HepG2 (cell line): ENCODE measurements at regions not wholly inside any gene's neighbourhood (a gene's known extent, or its start where the extent isn't known, plus 50 kb on each side); places are given as distances from the start of the nearest gene placed in this dataset.

Experiments
- AGO2 ChIP-seq: fragments of 200-400 bp; formaldehyde crosslinking; optimal IDR thresholded peaks from 2 replicates; pipeline ENCODE3; 2017; ENCODE audit warnings: mild to moderate bottlenecking, low read depth, low read length, moderate library complexity
- EP300 ChIP-seq, 3 experiments: sonication (generic) in 1 of 3; formaldehyde crosslinking in 1 of 3; IDR thresholded peaks; 2 replicates each; pipeline versions ENCODE4 v1.5.1 to v1.6.1; 2011 to 2020; ENCODE audit warnings: low read depth in 2 of 3, low read length in 2 of 3, borderline replicate concordance in 1 of 3, improper control_type of control experiment in 1 of 3, mild to moderate bottlenecking in 1 of 3, missing genetic modification reagents in 1 of 3, moderate library complexity in 1 of 3
- HBP1 ChIP-seq: IDR thresholded peaks from 2 replicates; pipeline ENCODE4 v1.6.1; 2016; ENCODE audit warnings: low read depth, control low read depth
- HNF4A ChIP-seq: sonication (generic); formaldehyde crosslinking; IDR thresholded peaks from 2 replicates; pipeline ENCODE4 v1.4.0; 2020; ENCODE audit warnings: missing genetic modification reagents
- HNRNPK ChIP-seq: fragments of 200-400 bp; formaldehyde crosslinking; IDR thresholded peaks from 2 replicates; pipeline ENCODE4 v1.6.1; 2018; ENCODE audit warnings: low read length, low read depth, moderate library complexity, mild to moderate bottlenecking; ENCODE audit not compliant: poor library complexity, severe bottlenecking
- NFYC ChIP-seq: IDR thresholded peaks from 2 replicates; pipeline ENCODE4 v1.6.1; 2016; ENCODE audit warnings: missing genetic modification reagents, missing compliant biosample characterization
- PAWR ChIP-seq: sonication (generic); formaldehyde crosslinking; IDR thresholded peaks from 2 replicates; pipeline ENCODE4 v1.4.0; 2020; ENCODE audit warnings: missing genetic modification reagents, mild to moderate bottlenecking, borderline replicate concordance
- POGZ ChIP-seq: sonication (generic); formaldehyde crosslinking; IDR thresholded peaks from 2 replicates; pipeline ENCODE4 v1.4.0; 2020; ENCODE audit warnings: mild to moderate bottlenecking, missing genetic modification reagents
- POLR2AphosphoS5 ChIP-seq: IDR thresholded peaks from 2 replicates; pipeline ENCODE4 v1.6.1; 2012; ENCODE audit warnings: low read depth, low read length
- RAD21 ChIP-seq: fragments of 450-650 bp; formaldehyde crosslinking; IDR thresholded peaks from 2 replicates; pipeline ENCODE4 v1.5.0; 2020; ENCODE audit warnings: mild to moderate bottlenecking
- REL ChIP-seq: sonication (generic); formaldehyde crosslinking; conservative IDR thresholded peaks from 2 replicates; pipeline ENCODE4 v1.8.0; 2022; ENCODE audit warnings: mild to moderate bottlenecking, missing genetic modification reagents, moderate library complexity
- SCMH1 ChIP-seq: sonication (generic); formaldehyde crosslinking; IDR thresholded peaks from 2 replicates; pipeline ENCODE4 v1.9.0; 2021; ENCODE audit warnings: missing genetic modification reagents, mild to moderate bottlenecking, borderline replicate concordance
- SMARCC2 ChIP-seq: fragments of 450-650 bp; IDR thresholded peaks from 2 replicates; pipeline ENCODE4 v1.6.1; 2017; ENCODE audit warnings: antibody characterized with exemption, mild to moderate bottlenecking
- SOX6 ChIP-seq, 2 experiments: fragments of 450-650 bp in 1 of 2; sonication (generic) in 1 of 2; formaldehyde crosslinking in 1 of 2; IDR thresholded peaks; 2 replicates each; pipeline versions ENCODE4 v1.4.0 to v1.6.1; 2017 to 2020; ENCODE audit warnings: antibody characterized with exemption in 1 of 2, mild to moderate bottlenecking in 1 of 2, missing genetic modification reagents in 1 of 2
- TOE1 ChIP-seq: sonication (generic); formaldehyde crosslinking; IDR thresholded peaks from 2 replicates; pipeline ENCODE4 v1.4.0; 2020; ENCODE audit warnings: mild to moderate bottlenecking, missing genetic modification reagents
- ZBTB26 ChIP-seq: IDR thresholded peaks from 2 replicates; pipeline ENCODE4 v1.6.1; 2016; ENCODE audit warnings: missing compliant biosample characterization, missing genetic modification reagents, borderline replicate concordance
- ZNF3 ChIP-seq: IDR thresholded peaks from 2 replicates; pipeline ENCODE4 v1.7.0; 2017; ENCODE audit warnings: inconsistent platforms
- ZNF576 ChIP-seq: sonication (generic); formaldehyde crosslinking; IDR thresholded peaks from 2 replicates; pipeline ENCODE4 v1.4.0; 2020; ENCODE audit warnings: mild to moderate bottlenecking, missing genetic modification reagents
- ZNF747 ChIP-seq: sonication (generic); formaldehyde crosslinking; IDR thresholded peaks from 2 replicates; pipeline ENCODE4 v1.8.1; 2023; ENCODE audit warnings: missing genetic modification reagents, mild to moderate bottlenecking, borderline replicate concordance
- ZSCAN29 ChIP-seq: sonication (generic); formaldehyde crosslinking; conservative IDR thresholded peaks from 2 replicates; pipeline ENCODE4 v1.4.0; 2020; ENCODE audit warnings: mild to moderate bottlenecking, missing genetic modification reagents
- ZSCAN9 ChIP-seq: IDR thresholded peaks from 2 replicates; pipeline ENCODE4 v1.6.1; 2016; ENCODE audit warnings: borderline replicate concordance
- TF ChIP-seq, protein P1 (sequence below): sonication (generic); formaldehyde crosslinking; IDR thresholded peaks from 2 replicates; pipeline ENCODE4 v1.4.0; 2020; ENCODE audit warnings: mild to moderate bottlenecking, low read depth, missing genetic modification reagents
- TF ChIP-seq, protein P2 (sequence below): sonication (generic); formaldehyde crosslinking; IDR thresholded peaks from 2 replicates; pipeline ENCODE4 v1.9.0; 2021; ENCODE audit warnings: missing genetic modification reagents, borderline replicate concordance

- no peak for TF ChIP-seq SOX6 (IDR thresholded peaks at IDR 0.05)
- peak; percentile 54 for TF ChIP-seq SOX6 (CRISPR knock-in tag; IDR thresholded peaks at IDR 0.05)
- no peak for TF ChIP-seq ZSCAN29 (CRISPR knock-in tag)
- TF ChIP-seq HBP1 (CRISPR knock-in tag), result 0 out of 2 replicates have a peak, but pooled peaks have one; percentile 50
- no peak for TF ChIP-seq HNF4A (CRISPR knock-in tag)
- TF ChIP-seq, protein P1, sequence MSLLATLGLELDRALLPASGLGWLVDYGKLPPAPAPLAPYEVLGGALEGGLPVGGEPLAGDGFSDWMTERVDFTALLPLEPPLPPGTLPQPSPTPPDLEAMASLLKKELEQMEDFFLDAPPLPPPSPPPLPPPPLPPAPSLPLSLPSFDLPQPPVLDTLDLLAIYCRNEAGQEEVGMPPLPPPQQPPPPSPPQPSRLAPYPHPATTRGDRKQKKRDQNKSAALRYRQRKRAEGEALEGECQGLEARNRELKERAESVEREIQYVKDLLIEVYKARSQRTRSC, result no peak
- TF ChIP-seq ZBTB26, result no peak
- 0 out of 2 replicates have a peak, but pooled peaks have one; percentile 12 for TF ChIP-seq RAD21 (CRISPR knock-in tag)
- TF ChIP-seq ZSCAN9 (CRISPR knock-in tag), result no peak; the same call in 1 of the 2 replicates
- TF ChIP-seq NFYC (CRISPR knock-in tag), result no peak
- TF ChIP-seq REL (CRISPR knock-in tag), result no peak
- no peak for TF ChIP-seq SCMH1
- TF ChIP-seq ZNF576 (CRISPR knock-in tag), result no peak
- TF ChIP-seq, protein P2, sequence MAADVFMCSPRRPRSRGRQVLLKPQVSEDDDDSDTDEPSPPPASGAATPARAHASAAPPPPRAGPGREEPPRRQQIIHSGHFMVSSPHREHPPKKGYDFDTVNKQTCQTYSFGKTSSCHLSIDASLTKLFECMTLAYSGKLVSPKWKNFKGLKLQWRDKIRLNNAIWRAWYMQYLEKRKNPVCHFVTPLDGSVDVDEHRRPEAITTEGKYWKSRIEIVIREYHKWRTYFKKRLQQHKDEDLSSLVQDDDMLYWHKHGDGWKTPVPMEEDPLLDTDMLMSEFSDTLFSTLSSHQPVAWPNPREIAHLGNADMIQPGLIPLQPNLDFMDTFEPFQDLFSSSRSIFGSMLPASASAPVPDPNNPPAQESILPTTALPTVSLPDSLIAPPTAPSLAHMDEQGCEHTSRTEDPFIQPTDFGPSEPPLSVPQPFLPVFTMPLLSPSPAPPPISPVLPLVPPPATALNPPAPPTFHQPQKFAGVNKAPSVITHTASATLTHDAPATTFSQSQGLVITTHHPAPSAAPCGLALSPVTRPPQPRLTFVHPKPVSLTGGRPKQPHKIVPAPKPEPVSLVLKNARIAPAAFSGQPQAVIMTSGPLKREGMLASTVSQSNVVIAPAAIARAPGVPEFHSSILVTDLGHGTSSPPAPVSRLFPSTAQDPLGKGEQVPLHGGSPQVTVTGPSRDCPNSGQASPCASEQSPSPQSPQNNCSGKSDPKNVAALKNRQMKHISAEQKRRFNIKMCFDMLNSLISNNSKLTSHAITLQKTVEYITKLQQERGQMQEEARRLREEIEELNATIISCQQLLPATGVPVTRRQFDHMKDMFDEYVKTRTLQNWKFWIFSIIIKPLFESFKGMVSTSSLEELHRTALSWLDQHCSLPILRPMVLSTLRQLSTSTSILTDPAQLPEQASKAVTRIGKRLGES (CRISPR knock-in tag), result no peak
- no peak for TF ChIP-seq HNRNPK
- TF ChIP-seq ZNF747 (CRISPR knock-in tag), result no peak
- no peak for TF ChIP-seq PAWR
- no peak for TF ChIP-seq AGO2
- TF ChIP-seq ZNF3, result no peak
- no peak for TF ChIP-seq TOE1
- TF ChIP-seq SMARCC2, result no peak
- TF ChIP-seq POLR2AphosphoS5, result peak; percentile 63
- TF ChIP-seq EP300 (IDR thresholded peaks at IDR 0.05; ENCODE audit: low read depth in 2 of 2, low read length in 2 of 2), result peak in 1 of 2 experiments; percentile 36; a peak in 2 of 4 replicates
- TF ChIP-seq EP300 (CRISPR knock-in tag; IDR thresholded peaks at IDR 0.05; ENCODE audit: borderline replicate concordance), result peak; percentile 26; the same call in 1 of the 2 replicates
- no peak for TF ChIP-seq POGZ (CRISPR knock-in tag)
Observed at GRCh38 chr7:130912862-130913638, 179.0 kb upstream of the KLF14 start (continued).
